Activated T-cell treated with anti-CD3 and anti-CD28 coated beads, Interleukin-2, amount 50 U/mL, for 72 hours (primary cell): ENCODE measurements at regions not wholly inside any gene's neighbourhood (a gene's known extent, or its start where the extent isn't known, plus 50 kb on each side); places are given as distances from the start of the nearest gene placed in this dataset.
"Not testable (repeated sequence)": the region's sequence is repeated elsewhere in the genome, so short reads cannot be mapped to it uniquely, and the experiment has no call there.

Source experiments
- ATAC-seq, 2 donors: fragments of 150-1000 bp; cut with Tn5 transposase; replicated peaks in 1 of 2; 2 replicates each; pipeline ENCODE4 v1.10.0; 2021; ENCODE audit warnings: moderate library complexity in 2 of 2, mild to moderate bottlenecking in 1 of 2
- DNase-seq, 2 donors: peaks; one replicate each; pipeline ENCODE4 v3.0.0; 2021 to 2022; ENCODE audit warnings: mixed read lengths in 1 of 2
- H3K27ac Mint-ChIP-seq: one replicate; pipeline ENCODE4 v1.8.0; 2022; ENCODE audit warnings: mild to moderate bottlenecking, moderate library complexity, mixed read lengths
- H3K27me3 Mint-ChIP-seq: one replicate; pipeline ENCODE4 v1.8.0; 2022; ENCODE audit warnings: low read depth, mixed read lengths
- H3K36me3 Mint-ChIP-seq, 2 donors: one replicate each; pipeline ENCODE4 v1.8.0; 2022; ENCODE audit warnings: mixed read lengths in 2 of 2, mild to moderate bottlenecking in 1 of 2; ENCODE audit not compliant: insufficient read depth in 2 of 2
- H3K4me1 Mint-ChIP-seq: one replicate; pipeline ENCODE4 v1.8.0; 2022; ENCODE audit warnings: low read depth, mixed read lengths
- H3K4me3 Mint-ChIP-seq, 2 donors: one replicate each; pipeline ENCODE4 v1.8.0; 2022; ENCODE audit warnings: mild to moderate bottlenecking in 2 of 2, mixed read lengths in 2 of 2, moderate library complexity in 2 of 2
- H3K9me3 Mint-ChIP-seq, 2 donors: one replicate each; pipeline ENCODE4 v1.8.0; 2022; ENCODE audit warnings: mixed read lengths in 2 of 2

GRCh38 chr1:228611707-228612106 lies 123.6 kb upstream of the RHOU start:
- H3K4me3 Mint-ChIP-seq, H3K4me1 Mint-ChIP-seq, H3K27ac Mint-ChIP-seq, H3K36me3 Mint-ChIP-seq, DNase-seq, H3K9me3 Mint-ChIP-seq, H3K27me3 Mint-ChIP-seq, ATAC-seq: not testable (repeated sequence)

- peak in 1 of 2 donors; percentile 35 for DNase-seq
- H3K9me3 Mint-ChIP-seq, ATAC-seq, H3K27ac Mint-ChIP-seq, H3K27me3 Mint-ChIP-seq, H3K36me3 Mint-ChIP-seq, H3K4me1 Mint-ChIP-seq: not testable (repeated sequence)
- peak overlapping the region; percentile 14 to 88 for H3K4me3 Mint-ChIP-seq
These were observed 113.1 kb upstream of the RHOU start for GRCh38 chr1:228622002-228622716.

- not testable (repeated sequence) for H3K36me3 Mint-ChIP-seq, H3K27me3 Mint-ChIP-seq, DNase-seq, H3K9me3 Mint-ChIP-seq, ATAC-seq, H3K4me1 Mint-ChIP-seq, H3K4me3 Mint-ChIP-seq, H3K27ac Mint-ChIP-seq
These were observed 108.8 kb upstream of the RHOU start for GRCh38 chr1:228626481-228626880.

GRCh38 chr1:228632858-228633257 lies 102.4 kb upstream of the RHOU start:
- not testable (repeated sequence) for H3K4me3 Mint-ChIP-seq, H3K4me1 Mint-ChIP-seq, H3K9me3 Mint-ChIP-seq, ATAC-seq, H3K36me3 Mint-ChIP-seq, H3K27me3 Mint-ChIP-seq, H3K27ac Mint-ChIP-seq
- DNase-seq, result peak in 1 of 2 donors; percentile 78

GRCh38 chr1:228635304-228635703 lies 100.0 kb upstream of the RHOU start:
- H3K27me3 Mint-ChIP-seq, ATAC-seq, H3K4me1 Mint-ChIP-seq, H3K4me3 Mint-ChIP-seq, H3K36me3 Mint-ChIP-seq, H3K27ac Mint-ChIP-seq, H3K9me3 Mint-ChIP-seq: not testable (repeated sequence)
- peak; percentile 26 to 43 for DNase-seq

- ATAC-seq, H3K27ac Mint-ChIP-seq, H3K9me3 Mint-ChIP-seq, H3K27me3 Mint-ChIP-seq, H3K4me1 Mint-ChIP-seq, H3K4me3 Mint-ChIP-seq, H3K36me3 Mint-ChIP-seq: not testable (repeated sequence)
- DNase-seq, result peak in 1 of 2 donors; percentile 46
These were observed 97.8 kb upstream of the RHOU start for GRCh38 chr1:228637529-228637928.

- Mint-ChIP-seq H3K36me3 (peaks cover 0 to 4% of the 10 kb centered on the region in 2 donors), H3K27ac (peak overlapping the region; percentile 27), H3K9me3 (no peaks in the 10 kb centered on the region), H3K27me3 (peaks cover 56% of the 10 kb centered on the region), H3K4me3 (peak overlapping the region; percentile 85 to 87), H3K4me1 (peaks cover 40% of the 10 kb centered on the region)
- DNase-seq (peak; percentile 39 to 49), ATAC-seq (peak; percentile 75 to 80)
These were observed 88.4 kb upstream of the RHOU start for GRCh38 chr1:228646717-228647522.

- peak; percentile 26 to 57 for ATAC-seq
- peaks cover 61% of the 10 kb centered on the region for H3K27me3 Mint-ChIP-seq
- peak overlapping the region; percentile 85 to 87 for H3K4me3 Mint-ChIP-seq
- no peak overlapping the region for H3K27ac Mint-ChIP-seq
- no peaks in the 10 kb centered on the region for H3K9me3 Mint-ChIP-seq
- peak; percentile 20 to 28 for DNase-seq
- peaks cover 40% of the 10 kb centered on the region for H3K4me1 Mint-ChIP-seq
- peaks cover 0 to 4% of the 10 kb centered on the region in 2 donors for H3K36me3 Mint-ChIP-seq
These were observed 87.5 kb upstream of the RHOU start for GRCh38 chr1:228647523-228648444.

GRCh38 chr1:228648647-228649383 lies 86.5 kb upstream of the RHOU start:
- Mint-ChIP-seq H3K9me3 (no peaks in the 10 kb centered on the region), H3K27me3 (peaks cover 61% of the 10 kb centered on the region), H3K4me3 (peak overlapping the region; percentile 85 to 87), H3K36me3 (peaks cover 0 to 4% of the 10 kb centered on the region in 2 donors), H3K27ac (no peak overlapping the region), H3K4me1 (peaks cover 40% of the 10 kb centered on the region)
- ATAC-seq (no peak), DNase-seq (no peak)

- DNase-seq (peak in 1 of 2 donors; percentile 33), ATAC-seq (no peak)
- Mint-ChIP-seq H3K4me1 (peaks cover 40% of the 10 kb centered on the region), H3K36me3 (peaks cover 0 to 4% of the 10 kb centered on the region in 2 donors), H3K27ac (no peak overlapping the region), H3K27me3 (peaks cover 61% of the 10 kb centered on the region), H3K9me3 (no peaks in the 10 kb centered on the region), H3K4me3 (no peak overlapping the region)
These were observed 85.1 kb upstream of the RHOU start for GRCh38 chr1:228650141-228650540.

GRCh38 chr1:228650946-228651345 lies 84.3 kb upstream of the RHOU start:
- H3K4me1 Mint-ChIP-seq, result peaks cover 40% of the 10 kb centered on the region
- H3K9me3 Mint-ChIP-seq, result no peaks in the 10 kb centered on the region
- ATAC-seq, result no peak
- no peak overlapping the region for H3K27ac Mint-ChIP-seq
- H3K4me3 Mint-ChIP-seq, result no peak overlapping the region
- H3K36me3 Mint-ChIP-seq, result peaks cover 0 to 4% of the 10 kb centered on the region in 2 donors
- DNase-seq, result no peak
- H3K27me3 Mint-ChIP-seq, result peaks cover 68% of the 10 kb centered on the region

- Mint-ChIP-seq H3K27ac (no peak overlapping the region), H3K27me3 (peaks cover 67% of the 10 kb centered on the region), H3K4me3 (no peak overlapping the region), H3K9me3 (no peaks in the 10 kb centered on the region), H3K4me1 (peaks cover 33% of the 10 kb centered on the region), H3K36me3 (no peaks in the 10 kb centered on the region)
- no peak for DNase-seq
- ATAC-seq, result no peak
These were observed 83.2 kb upstream of the RHOU start for GRCh38 chr1:228652116-228652515.
